ENCODE measurements at regions not wholly inside any gene's neighbourhood (a gene's known extent, or its start where the extent isn't known, plus 50 kb on each side); places are given as distances from the start of the nearest gene placed in this dataset.

DNA sequence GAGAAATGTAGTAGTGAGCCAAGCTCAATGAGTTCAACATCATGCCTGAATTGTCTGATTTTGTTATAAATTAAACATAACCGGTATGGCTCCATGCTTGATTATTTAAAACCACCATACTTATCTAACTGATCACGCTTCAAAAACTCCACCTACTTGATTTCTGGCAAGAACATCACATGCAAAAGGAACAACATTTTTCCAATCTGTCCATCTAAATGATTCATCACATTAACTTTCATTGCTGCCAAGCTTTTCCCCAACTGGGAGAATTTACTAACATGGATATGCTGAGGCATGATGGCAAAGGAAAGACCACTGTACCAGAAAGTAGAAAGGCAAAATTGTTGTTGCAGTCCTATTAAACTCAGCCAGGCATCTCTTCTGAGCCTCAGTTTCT, 286.8 kb downstream of the TRIB2 start:
- TF ChIP-seq CEBPB (IDR thresholded peaks at IDR 0.05) (no peak), RAD21 (IDR thresholded peaks at IDR 0.05; ENCODE audit: low read depth) (no peak), FOXM1 (IDR thresholded peaks at IDR 0.05; ENCODE audit: borderline replicate concordance, low read depth) (no peak), TCF12 (IDR thresholded peaks at IDR 0.05; ENCODE audit: low read depth) (no peak), CREB1 (IDR thresholded peaks at IDR 0.05; ENCODE audit: low read depth) (no peak), TEAD4 (IDR thresholded peaks at IDR 0.05) (no peak), TAF1 (IDR thresholded peaks at IDR 0.05; ENCODE audit: low read depth) (no peak), ZBTB7A (IDR thresholded peaks at IDR 0.05; ENCODE audit: low read depth) (no peak), NFIC (IDR thresholded peaks at IDR 0.05) (no peak), EP300 (IDR thresholded peaks at IDR 0.05; ENCODE audit: borderline replicate concordance) (no peak), YY1 (IDR thresholded peaks at IDR 0.05; ENCODE audit: low read depth) (no peak)
- TF ChIP-seq, protein P1, sequence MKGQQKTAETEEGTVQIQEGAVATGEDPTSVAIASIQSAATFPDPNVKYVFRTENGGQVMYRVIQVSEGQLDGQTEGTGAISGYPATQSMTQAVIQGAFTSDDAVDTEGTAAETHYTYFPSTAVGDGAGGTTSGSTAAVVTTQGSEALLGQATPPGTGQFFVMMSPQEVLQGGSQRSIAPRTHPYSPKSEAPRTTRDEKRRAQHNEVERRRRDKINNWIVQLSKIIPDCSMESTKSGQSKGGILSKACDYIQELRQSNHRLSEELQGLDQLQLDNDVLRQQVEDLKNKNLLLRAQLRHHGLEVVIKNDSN (IDR thresholded peaks at IDR 0.05), result no peak
- TF ChIP-seq, protein P2, sequence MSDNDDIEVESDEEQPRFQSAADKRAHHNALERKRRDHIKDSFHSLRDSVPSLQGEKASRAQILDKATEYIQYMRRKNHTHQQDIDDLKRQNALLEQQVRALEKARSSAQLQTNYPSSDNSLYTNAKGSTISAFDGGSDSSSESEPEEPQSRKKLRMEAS (IDR thresholded peaks at IDR 0.05), result no peak

DNA sequence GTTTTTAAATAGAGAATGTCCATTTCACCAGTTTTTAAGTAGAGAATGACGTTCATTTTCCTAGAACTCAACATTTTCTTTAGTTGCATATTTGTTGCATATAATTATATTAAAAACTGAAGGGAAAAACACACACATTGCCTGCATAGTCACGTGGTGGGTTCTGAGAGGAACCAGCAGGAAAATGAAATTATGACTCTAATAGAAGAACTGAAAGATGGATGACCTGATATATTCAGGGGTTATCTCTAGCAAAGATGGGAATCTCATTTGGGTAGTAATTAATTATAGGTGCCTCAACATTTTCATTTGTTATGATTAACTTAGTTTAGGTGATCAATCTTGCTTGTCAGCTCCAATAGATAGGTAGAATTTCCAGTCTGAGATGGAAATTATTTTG, 288.3 kb downstream of the TRIB2 start:
- TF ChIP-seq CREB1 (IDR thresholded peaks at IDR 0.05; ENCODE audit: low read depth) (no peak), EP300 (IDR thresholded peaks at IDR 0.05; ENCODE audit: borderline replicate concordance) (no peak), TAF1 (IDR thresholded peaks at IDR 0.05; ENCODE audit: low read depth) (no peak), RAD21 (IDR thresholded peaks at IDR 0.05; ENCODE audit: low read depth) (no peak), CEBPB (IDR thresholded peaks at IDR 0.05) (no peak), TCF12 (IDR thresholded peaks at IDR 0.05; ENCODE audit: low read depth) (no peak), YY1 (IDR thresholded peaks at IDR 0.05; ENCODE audit: low read depth) (no peak), ZBTB7A (IDR thresholded peaks at IDR 0.05; ENCODE audit: low read depth) (no peak), FOXM1 (IDR thresholded peaks at IDR 0.05; ENCODE audit: borderline replicate concordance, low read depth) (no peak), NFIC (IDR thresholded peaks at IDR 0.05) (no peak)
- TF ChIP-seq, protein P3, sequence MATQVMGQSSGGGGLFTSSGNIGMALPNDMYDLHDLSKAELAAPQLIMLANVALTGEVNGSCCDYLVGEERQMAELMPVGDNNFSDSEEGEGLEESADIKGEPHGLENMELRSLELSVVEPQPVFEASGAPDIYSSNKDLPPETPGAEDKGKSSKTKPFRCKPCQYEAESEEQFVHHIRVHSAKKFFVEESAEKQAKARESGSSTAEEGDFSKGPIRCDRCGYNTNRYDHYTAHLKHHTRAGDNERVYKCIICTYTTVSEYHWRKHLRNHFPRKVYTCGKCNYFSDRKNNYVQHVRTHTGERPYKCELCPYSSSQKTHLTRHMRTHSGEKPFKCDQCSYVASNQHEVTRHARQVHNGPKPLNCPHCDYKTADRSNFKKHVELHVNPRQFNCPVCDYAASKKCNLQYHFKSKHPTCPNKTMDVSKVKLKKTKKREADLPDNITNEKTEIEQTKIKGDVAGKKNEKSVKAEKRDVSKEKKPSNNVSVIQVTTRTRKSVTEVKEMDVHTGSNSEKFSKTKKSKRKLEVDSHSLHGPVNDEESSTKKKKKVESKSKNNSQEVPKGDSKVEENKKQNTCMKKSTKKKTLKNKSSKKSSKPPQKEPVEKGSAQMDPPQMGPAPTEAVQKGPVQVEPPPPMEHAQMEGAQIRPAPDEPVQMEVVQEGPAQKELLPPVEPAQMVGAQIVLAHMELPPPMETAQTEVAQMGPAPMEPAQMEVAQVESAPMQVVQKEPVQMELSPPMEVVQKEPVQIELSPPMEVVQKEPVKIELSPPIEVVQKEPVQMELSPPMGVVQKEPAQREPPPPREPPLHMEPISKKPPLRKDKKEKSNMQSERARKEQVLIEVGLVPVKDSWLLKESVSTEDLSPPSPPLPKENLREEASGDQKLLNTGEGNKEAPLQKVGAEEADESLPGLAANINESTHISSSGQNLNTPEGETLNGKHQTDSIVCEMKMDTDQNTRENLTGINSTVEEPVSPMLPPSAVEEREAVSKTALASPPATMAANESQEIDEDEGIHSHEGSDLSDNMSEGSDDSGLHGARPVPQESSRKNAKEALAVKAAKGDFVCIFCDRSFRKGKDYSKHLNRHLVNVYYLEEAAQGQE (IDR thresholded peaks at IDR 0.05; ENCODE audit: low read depth), result no peak
- TF ChIP-seq, protein P2 (IDR thresholded peaks at IDR 0.05), result no peak

DNA sequence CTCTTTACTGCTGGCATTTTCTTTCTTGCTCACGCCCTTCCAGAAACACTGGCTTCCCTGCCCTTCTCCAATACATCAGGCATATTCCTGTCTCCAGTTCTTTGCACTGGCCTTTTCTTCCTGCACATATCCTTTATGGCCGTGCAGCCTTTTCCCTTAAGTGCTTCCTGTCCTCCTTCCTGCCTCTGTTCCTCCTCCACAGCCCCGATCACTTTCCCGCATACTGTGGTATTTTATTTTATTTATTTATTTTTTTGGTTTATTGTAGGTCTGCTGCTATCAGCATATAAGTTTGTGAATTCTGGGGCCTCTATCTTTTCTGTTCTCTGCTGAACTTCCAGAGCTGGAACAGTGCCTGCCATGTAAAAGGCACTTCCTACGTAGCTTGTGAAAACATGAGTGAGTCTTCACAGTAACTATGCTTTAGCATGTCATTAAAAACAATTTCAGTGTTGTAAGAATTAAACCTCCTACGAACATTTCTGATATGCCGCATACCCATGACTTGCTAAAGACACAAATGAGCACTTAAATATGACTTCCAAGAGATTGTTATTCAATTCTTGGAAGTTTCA, 289.1 kb downstream of the TRIB2 start:
- TF ChIP-seq, protein P3 (IDR thresholded peaks at IDR 0.05; ENCODE audit: low read depth), result no peak
- TF ChIP-seq TCF12 (IDR thresholded peaks at IDR 0.05; ENCODE audit: low read depth) (no peak), CEBPB (IDR thresholded peaks at IDR 0.05) (no peak), EP300 (IDR thresholded peaks at IDR 0.05; ENCODE audit: borderline replicate concordance) (no peak), TEAD4 (IDR thresholded peaks at IDR 0.05) (no peak), EGR1 (IDR thresholded peaks at IDR 0.05) (no peak), CREB1 (IDR thresholded peaks at IDR 0.05; ENCODE audit: low read depth) (no peak), RAD21 (IDR thresholded peaks at IDR 0.05; ENCODE audit: low read depth) (no peak), FOXM1 (IDR thresholded peaks at IDR 0.05; ENCODE audit: borderline replicate concordance, low read depth) (no peak), YY1 (IDR thresholded peaks at IDR 0.05; ENCODE audit: low read depth) (no peak), ZBTB7A (IDR thresholded peaks at IDR 0.05; ENCODE audit: low read depth) (no peak), TAF1 (IDR thresholded peaks at IDR 0.05; ENCODE audit: low read depth) (no peak), NFIC (IDR thresholded peaks at IDR 0.05) (no peak)
- TF ChIP-seq, protein P1 (IDR thresholded peaks at IDR 0.05), result no peak
- TF ChIP-seq, protein P2 (IDR thresholded peaks at IDR 0.05), result no peak

DNA sequence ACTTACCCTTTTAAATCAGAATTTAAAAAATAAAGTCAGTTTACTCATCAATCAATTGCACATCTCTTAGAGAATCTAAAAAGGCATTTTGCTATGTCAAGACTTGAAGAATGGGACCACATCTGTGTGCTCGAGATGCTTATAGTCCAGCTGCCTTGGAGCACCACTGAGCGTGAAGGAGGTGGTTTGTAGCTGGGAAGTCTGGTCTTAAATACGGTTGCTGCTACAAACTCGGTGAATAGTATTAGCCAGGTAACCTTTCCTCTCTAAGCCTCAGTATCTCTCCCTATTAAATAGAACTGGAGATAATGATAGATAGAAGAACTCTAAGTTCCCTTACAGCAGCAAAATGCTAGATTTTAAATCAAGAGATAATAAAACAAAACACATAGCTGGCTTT, 289.7 kb downstream of the TRIB2 start:
- TF ChIP-seq TCF12 (IDR thresholded peaks at IDR 0.05; ENCODE audit: low read depth) (no peak), CREB1 (IDR thresholded peaks at IDR 0.05; ENCODE audit: low read depth) (no peak), NFIC (IDR thresholded peaks at IDR 0.05) (no peak), RAD21 (IDR thresholded peaks at IDR 0.05; ENCODE audit: low read depth) (no peak), FOXM1 (IDR thresholded peaks at IDR 0.05; ENCODE audit: borderline replicate concordance, low read depth) (no peak), EP300 (IDR thresholded peaks at IDR 0.05; ENCODE audit: borderline replicate concordance) (no peak), CEBPB (IDR thresholded peaks at IDR 0.05) (no peak), ZBTB7A (IDR thresholded peaks at IDR 0.05; ENCODE audit: low read depth) (no peak), YY1 (IDR thresholded peaks at IDR 0.05; ENCODE audit: low read depth) (no peak)
- TF ChIP-seq, protein P1 (IDR thresholded peaks at IDR 0.05), result no peak
- TF ChIP-seq, protein P2 (IDR thresholded peaks at IDR 0.05), result no peak

Data from Ishikawa (cell line).